KOPT-K1 (cell line): ENCODE measurements at regions not wholly inside any gene's neighbourhood (a gene's known extent, or its start where the extent isn't known, plus 50 kb on each side); places are given as distances from the start of the nearest gene placed in this dataset.

Experiments used
- H3K27ac ChIP-seq: fragments of 200-600 bp; sonication (generic); 2 replicates; pipeline ENCODE4 v1.5.1; 2016; ENCODE audit warnings: antibody characterized with exemption, mild to moderate bottlenecking, low read depth, low read length; ENCODE audit not compliant: poor library complexity, severe bottlenecking
- H3K36me3 ChIP-seq: fragments of 200-600 bp; sonication (generic); 2 replicates; pipeline ENCODE4 v1.5.1; 2017; ENCODE audit warnings: antibody characterized with exemption, mild to moderate bottlenecking, low read length, moderate library complexity; ENCODE audit not compliant: insufficient read depth
- H3K9me3 ChIP-seq: fragments of 200-600 bp; sonication (generic); 2 replicates; pipeline ENCODE4 v1.5.1; 2017; ENCODE audit warnings: antibody characterized with exemption, low read length, mild to moderate bottlenecking; ENCODE audit not compliant: insufficient read depth, poor library complexity, severe bottlenecking

DNA sequence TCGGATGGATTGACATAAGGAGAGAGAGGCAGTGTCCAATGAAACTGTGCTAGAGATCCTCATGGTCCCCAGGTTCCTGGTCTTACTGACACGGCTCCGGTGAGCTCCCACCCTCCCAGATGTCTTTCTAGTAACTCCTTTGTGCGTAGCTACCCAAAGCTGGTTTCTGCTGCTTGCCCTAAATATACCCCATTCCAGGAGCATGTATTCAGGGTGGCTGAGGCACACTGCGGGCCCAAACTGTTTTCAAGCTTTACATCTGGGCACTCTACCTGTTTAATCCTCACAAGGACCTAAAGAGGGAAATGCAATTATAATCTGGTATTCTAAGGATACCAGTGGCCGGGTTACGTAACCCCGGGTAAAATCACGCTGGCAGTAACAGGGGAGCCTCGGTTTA lies 161.2 kb upstream of the NSMCE3 start:
- no peak overlapping the region for H3K27ac ChIP-seq
- no peaks in the 10 kb centered on the region for H3K9me3 ChIP-seq
- H3K36me3 ChIP-seq = no peaks in the 10 kb centered on the region

GRCh38 chr15:29430124-29430523 lies 160.5 kb upstream of the NSMCE3 start:
- no peaks in the 10 kb centered on the region for H3K9me3 ChIP-seq
- no peaks in the 10 kb centered on the region for H3K36me3 ChIP-seq
- no peak overlapping the region for H3K27ac ChIP-seq

- Histone ChIP-seq H3K9me3 (no peaks in the 10 kb centered on the region), H3K36me3 (no peaks in the 10 kb centered on the region), H3K27ac (no peak overlapping the region)
These were observed 160.0 kb upstream of the NSMCE3 start for GRCh38 chr15:29429584-29429983.

- no peaks in the 10 kb centered on the region for H3K9me3 ChIP-seq
- no peaks in the 10 kb centered on the region for H3K36me3 ChIP-seq
- H3K27ac ChIP-seq = no peak overlapping the region
These were observed 159.4 kb upstream of the NSMCE3 start for GRCh38 chr15:29428925-29429573.

GRCh38 chr15:29425864-29426263 lies 156.2 kb upstream of the NSMCE3 start:
- H3K9me3 ChIP-seq = no peaks in the 10 kb centered on the region
- no peak overlapping the region for H3K27ac ChIP-seq
- no peaks in the 10 kb centered on the region for H3K36me3 ChIP-seq

DNA sequence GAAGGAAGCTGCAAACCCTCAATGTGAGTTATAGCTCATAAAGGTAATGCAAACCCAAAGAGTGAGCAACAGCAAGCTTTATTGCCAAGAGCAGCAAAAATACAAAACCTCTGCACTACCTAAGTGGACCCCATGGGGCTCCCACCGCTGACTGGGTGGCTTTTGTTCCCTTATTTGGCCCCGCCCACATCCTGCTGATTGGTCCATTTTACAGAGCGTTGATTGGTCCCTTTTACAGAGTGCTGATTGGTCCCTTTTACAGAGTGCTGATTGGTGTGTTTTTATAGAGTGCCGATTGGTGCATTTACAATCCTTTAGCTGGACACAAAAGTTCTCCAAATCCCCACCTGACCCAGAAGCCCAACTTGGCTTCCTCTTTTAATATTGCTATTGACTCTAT lies 154.5 kb upstream of the NSMCE3 start:
- no peak overlapping the region for H3K27ac ChIP-seq
- H3K36me3 ChIP-seq = no peaks in the 10 kb centered on the region
- no peaks in the 10 kb centered on the region for H3K9me3 ChIP-seq

- Histone ChIP-seq H3K9me3 (no peaks in the 10 kb centered on the region), H3K27ac (no peak overlapping the region), H3K36me3 (no peaks in the 10 kb centered on the region)
These were observed 153.0 kb upstream of the NSMCE3 start for GRCh38 chr15:29422606-29423005.

- no peak overlapping the region for H3K27ac ChIP-seq
- no peaks in the 10 kb centered on the region for H3K9me3 ChIP-seq
- H3K36me3 ChIP-seq = no peaks in the 10 kb centered on the region
These were observed 150.6 kb upstream of the NSMCE3 start for GRCh38 chr15:29420188-29420587.

GRCh38 chr15:29418931-29419330 lies 149.3 kb upstream of the NSMCE3 start:
- Histone ChIP-seq H3K9me3 (no peaks in the 10 kb centered on the region), H3K27ac (no peak overlapping the region), H3K36me3 (no peaks in the 10 kb centered on the region)

GRCh38 chr15:29418178-29418577 lies 148.6 kb upstream of the NSMCE3 start:
- Histone ChIP-seq H3K27ac (no peak overlapping the region), H3K9me3 (no peaks in the 10 kb centered on the region), H3K36me3 (no peaks in the 10 kb centered on the region)

- H3K27ac ChIP-seq = no peak overlapping the region
- H3K9me3 ChIP-seq = no peaks in the 10 kb centered on the region
- H3K36me3 ChIP-seq = no peaks in the 10 kb centered on the region
These were observed 141.7 kb upstream of the NSMCE3 start for GRCh38 chr15:29411299-29411698.

DNA sequence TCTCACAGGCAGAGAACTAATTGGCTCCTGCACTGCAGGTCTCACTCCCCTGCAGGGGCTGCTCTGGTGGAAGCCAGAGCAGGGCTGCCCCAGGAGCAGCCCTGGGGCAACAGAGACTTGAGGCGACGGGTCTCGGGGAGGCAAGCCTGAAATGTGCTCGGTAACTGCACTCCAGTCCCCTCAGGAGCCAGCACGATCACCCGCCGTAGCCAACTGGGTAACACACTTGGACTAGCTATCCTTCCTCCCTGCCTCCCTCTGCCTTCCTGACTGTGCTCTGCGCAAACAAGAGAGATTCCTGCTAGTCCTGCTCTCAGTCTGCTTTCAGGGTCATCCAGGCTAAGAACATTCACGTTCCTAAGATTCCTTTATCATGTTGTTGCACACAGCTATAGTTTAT lies 140.7 kb upstream of the NSMCE3 start:
- no peaks in the 10 kb centered on the region for H3K9me3 ChIP-seq
- no peaks in the 10 kb centered on the region for H3K36me3 ChIP-seq
- H3K27ac ChIP-seq = no peak overlapping the region

GRCh38 chr15:29409890-29410289 lies 140.3 kb upstream of the NSMCE3 start:
- H3K9me3 ChIP-seq = no peaks in the 10 kb centered on the region
- H3K36me3 ChIP-seq = no peaks in the 10 kb centered on the region
- no peak overlapping the region for H3K27ac ChIP-seq

GRCh38 chr15:29405564-29405963 lies 135.9 kb upstream of the NSMCE3 start:
- H3K9me3 ChIP-seq = no peaks in the 10 kb centered on the region
- H3K36me3 ChIP-seq = no peaks in the 10 kb centered on the region
- H3K27ac ChIP-seq = no peak overlapping the region

DNA sequence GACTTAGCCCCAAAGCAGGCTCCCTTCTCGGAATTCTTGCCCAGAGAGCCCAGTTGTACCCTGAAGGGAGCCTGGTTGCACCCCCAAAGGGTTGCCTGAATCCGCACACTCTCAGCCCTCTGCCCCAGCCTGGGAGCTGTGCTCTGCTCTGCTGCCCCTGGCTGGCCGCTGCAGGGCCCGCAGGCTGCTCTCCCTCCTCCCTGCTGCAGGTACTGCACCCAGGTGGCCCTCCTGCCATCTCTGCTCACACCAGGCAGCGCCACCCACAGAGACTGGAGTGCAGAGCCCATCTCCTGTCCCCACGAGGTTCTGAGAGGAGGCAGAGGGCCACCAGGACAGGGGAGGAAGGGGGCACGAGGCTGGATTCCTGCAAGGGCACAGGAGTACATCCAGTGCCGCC lies 134.2 kb upstream of the NSMCE3 start:
- no peak overlapping the region for H3K27ac ChIP-seq
- H3K9me3 ChIP-seq = no peaks in the 10 kb centered on the region

GRCh38 chr15:29401644-29402043 lies 132.0 kb upstream of the NSMCE3 start:
- Histone ChIP-seq H3K9me3 (no peaks in the 10 kb centered on the region), H3K36me3 (no peaks in the 10 kb centered on the region), H3K27ac (no peak overlapping the region)

More for the DNA sequence above, 134.2 kb upstream of the NSMCE3 start:
- H3K36me3 ChIP-seq = no peaks in the 10 kb centered on the region
